Testis (tissue), 2 donors: ENCODE measurements at regions not wholly inside any gene's neighbourhood (a gene's known extent, or its start where the extent isn't known, plus 50 kb on each side); places are given as distances from the start of the nearest gene placed in this dataset.

Experiments
- POLR2A ChIP-seq: fragments of 450-650 bp; IDR thresholded peaks from one replicate; pipeline ENCODE4 v1.6.1; 2017; ENCODE audit warnings: antibody characterized with exemption, mild to moderate bottlenecking, moderate library complexity
- TF ChIP-seq, protein P1 (sequence below), 3 experiments: fragments of 450-650 bp in 2 of 3; fragments of 200-600 bp in 1 of 3; sonication (generic) in 1 of 3; IDR thresholded peaks; one replicate each; pipeline ENCODE4 v1.5.1; 2016 to 2019; ENCODE audit warnings: antibody characterized with exemption in 3 of 3, mild to moderate bottlenecking in 2 of 3, moderate library complexity in 1 of 3

DNA sequence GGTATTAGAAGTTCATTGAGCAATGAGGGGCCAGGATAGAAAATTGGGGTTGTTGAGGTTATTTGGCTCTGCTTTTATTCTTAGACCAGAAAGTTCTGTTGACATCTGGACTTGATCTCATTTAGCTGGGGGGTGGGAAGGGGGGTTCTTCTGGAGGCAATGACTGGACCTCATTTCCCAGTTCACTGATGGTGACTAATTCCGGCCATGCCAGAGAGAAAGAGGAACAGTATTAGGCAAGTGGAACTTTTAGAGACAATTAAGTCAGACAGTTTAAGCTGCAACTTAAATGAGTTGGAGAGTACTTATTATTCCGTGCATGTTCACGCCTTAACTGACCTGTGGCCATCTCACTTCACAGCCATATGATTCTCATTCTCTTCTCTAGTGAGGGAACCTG is 512.5 kb downstream of the REEP3 start:
- TF ChIP-seq, protein P1, sequence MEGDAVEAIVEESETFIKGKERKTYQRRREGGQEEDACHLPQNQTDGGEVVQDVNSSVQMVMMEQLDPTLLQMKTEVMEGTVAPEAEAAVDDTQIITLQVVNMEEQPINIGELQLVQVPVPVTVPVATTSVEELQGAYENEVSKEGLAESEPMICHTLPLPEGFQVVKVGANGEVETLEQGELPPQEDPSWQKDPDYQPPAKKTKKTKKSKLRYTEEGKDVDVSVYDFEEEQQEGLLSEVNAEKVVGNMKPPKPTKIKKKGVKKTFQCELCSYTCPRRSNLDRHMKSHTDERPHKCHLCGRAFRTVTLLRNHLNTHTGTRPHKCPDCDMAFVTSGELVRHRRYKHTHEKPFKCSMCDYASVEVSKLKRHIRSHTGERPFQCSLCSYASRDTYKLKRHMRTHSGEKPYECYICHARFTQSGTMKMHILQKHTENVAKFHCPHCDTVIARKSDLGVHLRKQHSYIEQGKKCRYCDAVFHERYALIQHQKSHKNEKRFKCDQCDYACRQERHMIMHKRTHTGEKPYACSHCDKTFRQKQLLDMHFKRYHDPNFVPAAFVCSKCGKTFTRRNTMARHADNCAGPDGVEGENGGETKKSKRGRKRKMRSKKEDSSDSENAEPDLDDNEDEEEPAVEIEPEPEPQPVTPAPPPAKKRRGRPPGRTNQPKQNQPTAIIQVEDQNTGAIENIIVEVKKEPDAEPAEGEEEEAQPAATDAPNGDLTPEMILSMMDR (IDR thresholded peaks at IDR 0.05), result no peak
- no peak for TF ChIP-seq POLR2A
